IPS-18a (cell line): ENCODE measurements at regions not wholly inside any gene's neighbourhood (a gene's known extent, or its start where the extent isn't known, plus 50 kb on each side); places are given as distances from the start of the nearest gene placed in this dataset.
"Not testable (repeated sequence)": the region's sequence is repeated elsewhere in the genome, so short reads cannot be mapped to it uniquely, and the experiment has no call there.

Source experiments
- H3K27ac ChIP-seq: one replicate; pipeline ENCODE4 v1.5.1; 2013; ENCODE audit warnings: low read length
- H3K27me3 ChIP-seq: one replicate; pipeline ENCODE4 v1.6.1; 2013; ENCODE audit warnings: mild to moderate bottlenecking, low read length; ENCODE audit not compliant: control insufficient read depth, insufficient read depth
- H3K36me3 ChIP-seq: one replicate; pipeline ENCODE4 v1.6.1; 2013; ENCODE audit warnings: low read depth, low read length; ENCODE audit not compliant: control insufficient read depth
- H3K4me1 ChIP-seq: one replicate; pipeline ENCODE4 v1.6.1; 2013; ENCODE audit warnings: low read depth, low read length; ENCODE audit not compliant: control insufficient read depth
- H3K4me3 ChIP-seq: one replicate; pipeline ENCODE4 v1.5.1; 2013; ENCODE audit warnings: low read length
- H3K9ac ChIP-seq: one replicate; pipeline ENCODE4 v1.6.1; 2013; ENCODE audit warnings: mild to moderate bottlenecking, low read length, moderate library complexity
- H3K9me3 ChIP-seq: one replicate; pipeline ENCODE4 v1.6.1; 2013; ENCODE audit warnings: low read depth, low read length; ENCODE audit not compliant: control insufficient read depth

- Histone ChIP-seq H3K9me3 (no peaks in the 10 kb centered on the region), H3K36me3 (no peaks in the 10 kb centered on the region), H3K4me3 (no peak overlapping the region), H3K27me3 (no peaks in the 10 kb centered on the region), H3K27ac (no peak overlapping the region), H3K9ac (peak overlapping the region; percentile 12), H3K4me1 (peaks cover 9% of the 10 kb centered on the region)
Measured at GRCh38 chr2:4219101-4219500, 515.7 kb downstream of the DCDC2C start.

GRCh38 chr2:4219571-4219970, 516.2 kb downstream of the DCDC2C start:
- H3K27ac ChIP-seq = no peak overlapping the region
- H3K27me3 ChIP-seq = no peaks in the 10 kb centered on the region
- H3K9me3 ChIP-seq = no peaks in the 10 kb centered on the region
- no peak overlapping the region for H3K4me3 ChIP-seq
- H3K9ac ChIP-seq = peak overlapping the region; percentile 12
- no peaks in the 10 kb centered on the region for H3K36me3 ChIP-seq
- peaks cover 9% of the 10 kb centered on the region for H3K4me1 ChIP-seq

- no peak overlapping the region for H3K27ac ChIP-seq
- H3K36me3 ChIP-seq = no peaks in the 10 kb centered on the region
- H3K27me3 ChIP-seq = no peaks in the 10 kb centered on the region
- H3K9ac ChIP-seq = no peak overlapping the region
- H3K9me3 ChIP-seq = no peaks in the 10 kb centered on the region
- no peak overlapping the region for H3K4me3 ChIP-seq
- H3K4me1 ChIP-seq = peaks cover 9% of the 10 kb centered on the region
Measured at GRCh38 chr2:4221434-4221833, 518.1 kb downstream of the DCDC2C start.

DNA sequence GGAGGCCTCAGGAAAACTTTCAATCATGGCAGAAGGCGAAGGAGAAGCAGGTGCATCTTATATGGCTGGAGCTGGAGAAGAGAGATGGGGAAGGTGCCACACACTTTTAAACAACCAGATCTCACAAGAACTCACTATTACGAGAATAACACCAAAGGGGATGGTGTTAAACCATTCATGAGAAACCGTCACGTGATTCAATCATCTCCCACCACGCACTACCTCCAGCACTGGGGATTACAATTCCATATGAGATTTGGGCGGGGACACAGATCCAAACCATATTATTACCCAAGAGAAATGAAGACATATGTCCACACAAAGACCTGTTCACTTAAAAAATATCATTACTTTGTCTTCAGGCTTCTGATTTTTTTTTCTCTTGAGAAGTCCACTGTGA, 518.5 kb downstream of the DCDC2C start:
- Histone ChIP-seq H3K9me3 (no peaks in the 10 kb centered on the region), H3K27me3 (no peaks in the 10 kb centered on the region), H3K36me3 (no peaks in the 10 kb centered on the region), H3K9ac (no peak overlapping the region), H3K4me1 (peaks cover 9% of the 10 kb centered on the region), H3K4me3 (no peak overlapping the region), H3K27ac (no peak overlapping the region)

DNA sequence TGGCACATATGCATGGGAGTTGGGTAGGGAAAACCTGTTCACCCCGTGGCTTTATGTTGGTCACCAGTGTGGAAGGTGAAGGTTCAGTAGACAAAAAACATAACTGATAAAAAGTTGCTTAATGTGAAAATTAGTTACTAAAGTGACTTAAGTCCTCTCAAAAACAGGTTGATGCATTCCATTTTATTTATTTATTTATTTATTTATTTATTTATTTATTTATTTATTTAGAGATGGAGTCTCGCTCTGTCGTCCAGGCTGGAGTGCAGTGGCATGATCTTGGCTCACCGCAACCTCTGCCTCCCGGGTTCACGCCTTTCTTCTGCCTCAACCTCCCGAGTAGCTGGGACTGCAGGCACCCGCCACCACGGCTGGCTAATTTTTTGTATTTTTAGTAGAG, 541.0 kb downstream of the DCDC2C start:
- H3K27ac ChIP-seq, H3K27me3 ChIP-seq, H3K4me3 ChIP-seq, H3K36me3 ChIP-seq, H3K9me3 ChIP-seq, H3K9ac ChIP-seq: not testable (repeated sequence)
- peaks cover 21% of the 10 kb centered on the region for H3K4me1 ChIP-seq

DNA sequence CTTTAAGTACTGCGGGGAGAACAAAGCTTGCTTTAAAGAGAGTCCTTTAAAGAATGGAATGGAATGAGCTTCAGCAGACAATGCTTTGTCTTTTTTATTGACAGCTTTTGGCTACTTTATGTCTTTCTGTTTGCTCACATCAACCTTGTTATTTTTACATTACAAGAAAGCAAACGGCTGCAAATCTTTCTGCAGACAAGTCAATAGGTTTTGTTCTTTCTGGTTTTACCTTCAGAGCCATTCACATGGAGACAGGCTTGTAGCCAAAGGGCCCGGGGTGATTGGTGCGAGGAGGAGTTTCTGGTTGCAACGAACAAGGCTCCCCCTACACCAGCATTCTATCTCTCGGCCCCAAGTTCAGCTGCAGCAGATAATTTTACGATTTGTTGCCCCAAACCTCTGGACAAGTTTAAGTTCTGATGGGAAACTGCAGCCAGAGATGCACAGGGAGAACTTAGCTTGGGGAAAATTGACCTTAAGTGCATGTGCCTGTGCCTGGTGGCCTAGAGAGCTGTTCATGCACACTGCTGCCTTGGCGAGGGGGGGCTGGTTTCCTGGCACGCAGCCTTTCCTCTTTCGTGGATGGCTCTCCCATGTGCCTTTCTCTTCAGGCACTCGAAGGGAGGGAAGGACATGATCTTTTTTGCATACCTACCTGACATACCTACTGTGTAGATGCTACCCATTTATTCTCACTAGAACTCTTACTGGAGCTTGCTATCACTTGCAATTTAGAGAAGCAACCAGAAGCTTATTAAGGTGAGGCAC, 543.2 kb downstream of the DCDC2C start:
- Histone ChIP-seq H3K27me3 (peaks cover 8% of the 10 kb centered on the region), H3K36me3 (no peaks in the 10 kb centered on the region), H3K9me3 (no peaks in the 10 kb centered on the region), H3K4me3 (peak overlapping the region; percentile 17), H3K4me1 (peaks cover 21% of the 10 kb centered on the region), H3K27ac (no peak overlapping the region), H3K9ac (no peak overlapping the region)

DNA sequence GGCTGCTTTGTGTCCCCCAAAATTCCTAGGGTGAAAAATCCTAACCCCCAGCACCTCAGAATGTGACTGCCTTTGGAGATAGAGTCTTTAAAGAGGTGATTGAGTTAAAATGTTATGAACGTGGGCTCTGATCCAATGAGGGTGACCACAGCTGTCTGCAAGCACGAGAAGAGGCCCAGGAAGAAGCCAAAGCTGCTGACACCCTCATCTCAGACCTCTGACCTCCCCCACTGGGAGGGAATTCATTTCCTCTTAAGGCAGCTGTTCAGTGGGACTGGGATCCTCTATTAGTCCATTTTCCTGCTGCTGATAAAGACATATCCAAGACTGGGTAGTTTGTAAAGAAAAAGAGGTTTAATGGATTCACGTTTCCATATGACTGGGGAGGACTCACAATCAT, 544.4 kb downstream of the DCDC2C start:
- no peaks in the 10 kb centered on the region for H3K36me3 ChIP-seq
- H3K9ac ChIP-seq = no peak overlapping the region
- H3K9me3 ChIP-seq = no peaks in the 10 kb centered on the region
- H3K27me3 ChIP-seq = peaks cover 8% of the 10 kb centered on the region
- H3K27ac ChIP-seq = no peak overlapping the region
- no peak overlapping the region for H3K4me3 ChIP-seq
- peaks cover 17% of the 10 kb centered on the region for H3K4me1 ChIP-seq

DNA sequence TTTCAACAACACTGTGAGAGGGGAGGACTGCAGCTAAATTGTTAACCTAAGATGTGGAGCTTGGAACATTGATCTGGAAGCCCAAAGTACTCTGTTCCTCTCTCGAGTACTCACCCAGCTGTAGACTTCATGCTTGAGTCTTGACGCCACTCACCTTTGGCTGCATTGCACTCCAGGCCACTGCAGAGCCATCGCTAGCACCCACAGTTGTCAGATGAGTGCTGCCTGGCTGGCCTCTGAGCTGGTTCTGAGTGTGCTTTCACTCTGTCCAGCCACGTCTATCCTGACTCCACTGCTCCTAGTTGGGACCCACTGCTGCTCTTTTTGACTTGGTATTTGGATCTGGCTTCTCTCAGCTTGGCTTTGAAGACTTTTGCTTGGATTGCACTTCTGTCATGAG, 552.1 kb downstream of the DCDC2C start:
- no peak overlapping the region for H3K9ac ChIP-seq
- H3K27ac ChIP-seq = no peak overlapping the region
- H3K4me1 ChIP-seq = no peaks in the 10 kb centered on the region
- no peaks in the 10 kb centered on the region for H3K27me3 ChIP-seq
- H3K9me3 ChIP-seq = no peaks in the 10 kb centered on the region
- H3K36me3 ChIP-seq = no peaks in the 10 kb centered on the region
- no peak overlapping the region for H3K4me3 ChIP-seq

GRCh38 chr2:4256351-4256750, 553.0 kb downstream of the DCDC2C start:
- Histone ChIP-seq H3K36me3 (no peaks in the 10 kb centered on the region), H3K27me3 (no peaks in the 10 kb centered on the region), H3K4me1 (no peaks in the 10 kb centered on the region), H3K9me3 (no peaks in the 10 kb centered on the region), H3K9ac (no peak overlapping the region), H3K27ac (no peak overlapping the region), H3K4me3 (no peak overlapping the region)

DNA sequence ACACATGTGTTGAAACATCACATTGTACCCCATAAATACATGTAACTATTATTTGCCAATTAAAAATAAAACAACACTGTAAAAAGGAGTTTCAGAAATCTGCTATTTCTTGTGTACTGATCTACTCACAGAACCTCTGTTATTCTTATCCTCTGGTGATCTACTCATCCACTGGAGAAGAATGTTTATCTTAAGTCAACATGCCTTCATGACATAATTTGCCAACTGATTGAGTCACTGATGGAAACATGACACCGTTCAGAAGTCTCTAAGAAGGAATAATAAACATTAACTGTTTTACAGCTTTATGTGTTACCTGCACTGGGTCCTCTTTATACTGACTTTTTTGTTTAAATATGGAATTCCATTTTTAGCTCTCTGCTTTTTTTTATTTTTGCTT, 555.2 kb downstream of the DCDC2C start:
- Histone ChIP-seq H3K9me3 (no peaks in the 10 kb centered on the region), H3K4me3 (no peak overlapping the region), H3K27ac (no peak overlapping the region), H3K9ac (no peak overlapping the region), H3K36me3 (no peaks in the 10 kb centered on the region), H3K4me1 (no peaks in the 10 kb centered on the region), H3K27me3 (no peaks in the 10 kb centered on the region)

- H3K27ac ChIP-seq = no peak overlapping the region
- no peaks in the 10 kb centered on the region for H3K27me3 ChIP-seq
- H3K4me1 ChIP-seq = no peaks in the 10 kb centered on the region
- H3K9me3 ChIP-seq = no peaks in the 10 kb centered on the region
- H3K9ac ChIP-seq = no peak overlapping the region
- no peaks in the 10 kb centered on the region for H3K36me3 ChIP-seq
- no peak overlapping the region for H3K4me3 ChIP-seq
Measured at GRCh38 chr2:4265936-4266335, 562.6 kb downstream of the DCDC2C start.

DNA sequence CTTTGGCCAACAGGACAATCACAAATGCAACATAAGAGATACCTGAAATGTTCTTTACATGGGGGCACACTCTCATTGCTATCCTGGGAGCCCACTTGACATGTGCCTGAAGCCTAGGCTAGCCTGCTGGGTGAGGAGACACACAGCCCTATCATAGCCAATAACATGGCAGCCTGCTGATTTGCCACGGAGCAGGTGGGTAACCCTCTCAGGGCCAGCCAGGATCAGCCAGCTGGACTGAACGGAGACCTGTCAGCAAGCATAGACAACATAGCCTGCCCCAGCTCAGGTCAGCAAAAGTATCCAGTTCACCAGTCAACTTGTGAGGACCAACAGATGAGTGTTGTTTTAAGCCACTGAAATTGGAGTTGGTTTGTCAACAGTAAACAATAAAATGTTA, 566.5 kb downstream of the DCDC2C start:
- H3K4me1 ChIP-seq = no peaks in the 10 kb centered on the region

More for the DNA sequence above, 566.5 kb downstream of the DCDC2C start:
- no peak overlapping the region for H3K4me3 ChIP-seq
- H3K9me3 ChIP-seq = no peaks in the 10 kb centered on the region
- no peak overlapping the region for H3K9ac ChIP-seq
- H3K27me3 ChIP-seq = no peaks in the 10 kb centered on the region
- no peak overlapping the region for H3K27ac ChIP-seq
- no peaks in the 10 kb centered on the region for H3K36me3 ChIP-seq
